HCEC 1CT (cell line): ENCODE measurements at regions not wholly inside any gene's neighbourhood (a gene's known extent, or its start where the extent isn't known, plus 50 kb on each side); places are given as distances from the start of the nearest gene placed in this dataset.
A peak's percentile ranks its signal among the peaks of the same experiment; 100 is the strongest.

Experiments
- DNase-seq: peaks from one replicate; pipeline ENCODE4 v3.0.0-alpha.2; 2017

GRCh38 chr1:212526111-212526491 lies 82.5 kb upstream of the ATF3 start:
- no peak for DNase-seq

DNA sequence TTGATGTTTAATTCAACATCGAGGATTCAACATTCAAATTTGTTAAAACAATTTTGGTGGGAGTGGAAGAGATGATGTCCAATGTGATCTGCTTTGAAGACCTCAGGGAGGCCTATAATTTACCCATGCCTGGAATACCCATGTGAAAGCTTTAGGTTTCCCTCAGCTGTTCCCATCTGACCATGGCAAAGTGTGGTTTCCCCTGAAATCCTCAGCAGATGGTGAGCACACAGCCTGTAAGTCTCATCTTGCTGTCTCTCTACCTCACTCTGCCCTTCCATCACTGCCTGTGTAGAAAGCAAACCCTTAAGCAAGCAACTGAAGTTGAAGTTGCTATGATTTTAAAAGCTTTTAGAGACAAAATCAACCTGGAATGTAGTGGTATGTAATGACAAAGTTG lies 80.1 kb upstream of the ATF3 start:
- no peak for DNase-seq

GRCh38 chr1:212529211-212529741 lies 79.3 kb upstream of the ATF3 start:
- peak; percentile 34 for DNase-seq

GRCh38 chr1:212531267-212531666 lies 77.3 kb upstream of the ATF3 start:
- DNase-seq: no peak

DNA sequence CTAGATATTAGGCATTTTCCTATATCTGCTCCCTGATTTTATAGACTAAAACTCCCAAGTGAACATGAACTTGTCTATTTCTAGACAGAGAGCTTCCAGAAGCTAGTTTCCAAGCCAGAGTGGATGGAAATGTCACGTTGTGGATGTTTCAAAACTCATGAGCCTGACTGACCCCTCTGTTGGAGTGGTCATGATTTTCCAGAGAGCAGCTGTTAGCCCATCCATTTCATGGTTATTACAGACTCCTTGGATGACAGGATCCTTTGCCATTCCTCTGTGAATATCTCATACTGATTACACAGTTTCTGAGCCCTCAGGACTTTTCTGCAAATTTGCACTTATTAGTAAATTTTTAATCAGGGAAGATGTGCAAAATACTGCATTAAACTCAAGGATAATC lies 76.8 kb upstream of the ATF3 start:
- DNase-seq: no peak

DNA sequence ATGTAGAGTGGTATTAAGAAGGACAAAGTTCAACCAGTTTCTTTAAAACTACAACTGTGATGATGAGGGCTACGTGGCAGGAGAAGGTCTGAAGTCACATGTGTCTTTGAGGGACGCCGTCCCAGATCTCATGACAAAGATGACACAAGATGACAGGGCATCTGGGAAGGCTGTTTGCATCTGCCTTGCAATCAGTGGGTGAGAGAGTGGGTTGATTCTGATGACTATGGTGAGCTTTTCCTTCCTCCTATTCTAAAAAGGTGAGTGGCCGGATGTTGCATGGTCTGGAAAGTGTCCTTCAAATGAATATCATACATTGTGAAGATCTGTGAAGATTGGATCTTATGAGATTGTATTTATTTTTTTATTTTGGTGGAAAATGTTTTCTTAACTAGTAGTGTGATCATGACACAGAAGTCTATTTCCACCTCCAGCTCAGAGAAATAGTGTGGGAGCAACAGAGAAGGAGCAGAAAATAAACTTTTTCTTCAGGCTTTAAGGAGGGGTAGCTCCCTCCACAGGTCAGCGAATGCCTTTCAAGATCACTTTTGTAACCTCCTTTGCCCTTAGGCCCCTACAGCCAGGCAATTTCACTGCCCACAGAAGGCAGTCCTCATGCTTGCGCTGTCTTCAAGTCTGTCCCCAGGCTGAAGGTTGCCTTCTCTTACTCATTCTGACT lies 76.0 kb upstream of the ATF3 start:
- no peak for DNase-seq

DNA sequence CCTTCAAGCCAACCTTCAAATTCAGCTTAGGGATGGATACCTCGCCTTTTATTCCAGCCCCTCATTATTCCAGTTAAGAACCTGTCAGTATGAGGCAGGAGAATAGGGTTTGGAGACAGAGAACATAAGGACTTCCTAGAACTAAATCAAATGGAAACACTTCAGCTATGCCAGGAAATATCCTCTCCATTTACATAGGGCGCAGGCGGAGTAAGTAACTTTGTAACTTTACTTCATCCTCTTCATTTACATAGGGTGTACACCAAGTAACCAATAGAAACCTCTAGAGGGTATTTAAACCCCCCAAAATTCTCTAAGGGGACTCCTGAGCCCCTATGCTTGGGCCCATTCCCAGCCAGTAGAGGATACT lies 75.4 kb upstream of the ATF3 start:
- DNase-seq: no peak

- peak; percentile 3 for DNase-seq
Measured at GRCh38 chr1:212536586-212536985, 72.0 kb upstream of the ATF3 start.

- no peak for DNase-seq
Measured at GRCh38 chr1:212537610-212538009, 71.0 kb upstream of the ATF3 start.

GRCh38 chr1:212539737-212540430 lies 68.7 kb upstream of the ATF3 start:
- DNase-seq: no peak

DNA sequence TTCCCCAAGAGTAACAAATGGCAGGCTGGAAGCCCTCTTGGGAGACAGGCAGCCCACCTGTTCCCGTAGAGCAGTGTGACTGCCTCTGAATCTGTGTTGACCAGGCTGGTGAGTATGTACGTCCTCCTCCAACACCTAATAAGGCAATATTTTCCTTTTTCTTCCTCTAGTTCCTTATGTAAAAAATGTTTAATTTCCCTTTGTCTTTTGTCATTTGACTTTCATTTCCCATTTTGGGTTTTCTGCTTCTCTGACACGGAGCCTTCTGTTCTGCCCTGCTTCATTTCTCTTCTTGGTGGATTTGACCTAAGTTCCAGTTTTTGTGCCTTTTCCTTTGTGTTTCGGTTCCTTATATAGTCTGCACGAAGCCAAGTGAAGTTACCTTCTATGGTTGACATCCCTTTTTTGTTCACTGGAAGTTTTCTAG lies 65.8 kb upstream of the ATF3 start:
- DNase-seq: no peak

DNA sequence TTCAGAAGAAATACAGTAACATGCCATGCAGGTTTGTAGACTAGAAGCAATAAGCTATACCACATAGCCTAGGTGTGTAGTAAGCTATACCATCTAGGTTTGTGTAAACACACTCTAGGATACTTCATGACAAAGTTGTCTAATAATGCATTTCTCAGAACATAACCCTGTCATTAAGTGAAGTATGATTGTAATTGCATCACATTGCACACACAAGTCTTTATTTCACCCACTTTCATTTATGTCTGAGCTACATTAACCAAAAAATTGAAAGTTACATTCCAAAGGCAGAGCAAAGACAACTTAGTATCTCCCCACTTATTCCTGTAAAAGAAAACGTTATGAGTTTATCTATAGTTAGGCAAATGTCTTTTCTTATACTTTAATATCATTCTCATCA lies 64.5 kb upstream of the ATF3 start:
- no peak for DNase-seq

GRCh38 chr1:212545941-212546635 lies 62.5 kb upstream of the ATF3 start:
- peak; percentile 73 for DNase-seq

GRCh38 chr1:212549503-212550017 lies 59.0 kb upstream of the ATF3 start:
- DNase-seq: no peak

DNA sequence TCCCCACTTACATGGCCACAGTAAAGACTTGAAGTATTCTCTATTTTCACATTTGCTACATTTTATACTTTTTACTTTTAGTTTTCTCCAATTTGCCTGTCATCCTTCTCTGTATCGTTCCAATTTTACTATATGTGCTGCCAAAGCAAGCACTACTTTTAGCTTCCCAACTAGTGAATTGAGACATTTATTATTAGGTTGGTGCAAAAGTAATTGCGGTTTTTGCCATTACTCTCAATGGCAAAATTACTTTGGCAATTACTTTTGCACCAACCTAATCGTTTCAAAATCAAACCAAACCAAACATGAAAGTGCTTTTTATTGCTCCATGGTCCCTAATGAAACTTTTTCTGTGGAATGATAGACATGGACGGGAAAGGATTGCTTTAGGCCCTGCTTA lies 56.6 kb upstream of the ATF3 start:
- DNase-seq: no peak

DNA sequence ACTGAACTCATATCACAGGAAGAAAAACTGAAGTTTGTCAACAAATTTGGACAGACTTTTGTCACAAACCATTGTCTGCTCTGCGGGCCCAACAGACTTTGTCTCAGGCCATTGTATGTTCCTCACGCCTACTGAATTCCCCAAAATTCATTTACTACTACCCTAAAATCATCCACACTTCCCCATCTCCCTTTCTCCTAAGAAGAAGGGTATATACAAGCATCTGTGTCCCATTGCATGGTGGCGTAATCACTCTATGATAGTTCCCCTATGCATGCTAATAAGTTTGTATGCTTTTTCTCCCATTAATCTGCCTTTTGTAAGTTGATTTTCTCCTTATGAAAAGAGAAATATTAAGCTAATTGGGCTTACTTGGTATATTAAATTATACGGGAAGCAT lies 54.9 kb upstream of the ATF3 start:
- DNase-seq: no peak

DNA sequence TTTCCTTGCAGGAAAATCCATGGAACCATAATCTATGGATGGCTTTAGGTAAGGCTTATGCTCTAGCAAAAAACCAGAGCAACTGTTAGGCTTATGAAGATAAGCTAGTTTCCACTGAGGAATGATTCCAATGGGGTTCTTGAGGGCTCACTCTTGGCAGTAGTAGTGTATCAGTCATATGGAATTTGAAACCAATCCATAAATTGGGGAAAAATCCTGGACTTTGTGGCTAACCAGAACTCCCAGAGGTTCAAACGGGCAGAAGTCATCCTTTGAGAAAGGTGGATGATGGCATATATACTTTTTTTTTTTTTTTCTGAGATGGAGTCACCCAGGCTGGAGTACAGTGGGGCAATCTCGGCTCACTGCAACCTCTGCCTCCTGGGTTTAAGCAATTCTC lies 54.2 kb upstream of the ATF3 start:
- peak; percentile 20 for DNase-seq

DNA sequence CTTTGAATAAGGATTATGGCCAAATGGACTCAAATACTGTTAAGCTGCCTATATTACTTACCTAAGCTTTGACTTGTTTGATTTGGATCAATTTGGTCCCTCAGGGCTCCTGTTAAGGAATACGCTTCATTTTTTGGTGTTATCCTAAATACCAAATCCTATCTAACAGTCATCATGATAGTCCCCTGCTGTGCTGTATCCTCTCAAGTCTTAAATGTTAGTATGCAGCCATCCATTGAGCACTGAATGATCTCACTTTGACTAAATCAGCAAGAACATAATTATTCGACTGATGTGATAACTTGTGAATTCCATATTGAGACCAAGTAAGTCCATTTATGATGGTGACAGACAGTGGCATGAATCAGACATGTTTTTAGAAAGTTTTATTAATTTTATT lies 53.1 kb upstream of the ATF3 start:
- no peak for DNase-seq

DNA sequence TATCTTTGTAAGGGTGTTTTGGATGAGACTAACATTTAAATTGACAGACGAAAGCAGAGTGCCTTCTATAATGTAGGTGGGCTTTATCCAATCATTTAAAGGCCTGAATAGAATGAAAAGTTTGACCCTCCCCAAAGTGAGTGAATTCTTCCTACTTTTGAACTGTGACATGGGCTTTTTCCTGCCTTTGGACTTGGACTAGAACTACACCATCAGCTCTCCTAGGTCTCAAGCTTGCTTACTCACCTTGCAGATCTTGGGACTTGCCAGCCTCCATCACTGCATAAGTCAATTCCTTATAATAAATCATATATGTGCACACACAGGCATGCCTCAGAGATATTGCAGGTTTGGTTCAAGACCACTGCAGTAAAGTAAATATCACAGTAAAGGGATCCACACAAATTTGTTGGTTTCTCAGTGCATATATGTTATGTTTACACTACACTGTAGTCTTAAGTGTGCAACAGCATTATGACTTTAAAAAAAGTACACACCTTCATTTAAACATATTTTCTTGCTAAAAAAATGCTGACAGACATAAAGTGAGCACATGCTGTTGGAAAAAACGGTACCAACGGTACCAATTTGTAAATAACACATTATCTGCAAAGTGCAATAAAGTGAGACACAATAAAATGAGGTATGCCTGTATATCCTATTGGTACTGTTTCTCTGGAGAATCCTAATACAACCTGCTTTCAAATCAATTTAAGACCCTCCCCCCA lies 51.6 kb upstream of the ATF3 start:
- DNase-seq: no peak

DNA sequence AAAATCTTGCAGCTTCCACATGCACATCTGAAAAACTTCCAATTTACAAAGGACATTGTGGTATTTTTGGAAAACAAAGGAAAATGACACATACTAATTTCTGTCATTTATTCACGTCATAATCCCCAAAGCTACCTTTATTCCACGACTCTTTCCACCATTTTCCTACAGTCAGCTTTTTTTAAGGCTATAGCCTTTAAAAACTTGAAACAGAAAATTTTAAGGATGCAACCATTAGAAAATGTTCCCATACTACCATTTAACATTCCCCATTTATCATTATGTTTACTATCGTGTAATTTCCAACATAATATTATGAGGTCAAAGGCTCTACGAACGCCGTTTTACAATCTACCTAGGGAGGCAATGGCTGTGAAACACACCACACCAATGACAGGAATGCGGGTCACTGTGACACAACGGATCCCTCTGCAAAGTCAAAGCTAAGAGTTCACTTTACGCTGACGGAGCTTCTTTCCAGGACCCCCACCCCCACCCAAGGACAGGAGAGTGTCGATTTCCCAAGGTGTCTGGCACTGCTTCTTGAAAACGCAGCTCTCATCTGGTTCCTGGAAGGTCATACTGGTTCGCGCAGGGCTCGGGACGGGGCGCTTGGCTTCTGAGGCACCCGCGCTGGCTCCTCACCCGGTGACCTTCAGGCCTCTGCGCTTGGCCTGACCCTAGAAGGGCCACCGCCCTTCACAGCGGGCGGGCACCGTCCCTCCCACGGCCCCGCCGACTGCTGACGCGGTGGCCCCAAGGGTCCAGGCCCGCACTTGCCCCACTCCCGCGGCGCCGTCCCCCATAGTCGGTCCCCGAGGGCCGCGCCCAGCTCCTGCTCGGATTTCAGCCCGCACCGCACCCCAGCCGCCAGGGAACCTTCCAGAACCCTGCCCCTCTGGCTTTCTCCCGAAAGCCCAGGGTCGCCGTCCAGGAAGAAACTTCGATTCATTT lies 50.5 kb upstream of the ATF3 start:
- no peak for DNase-seq

GRCh38 chr1:212558693-212559480 lies 49.7 kb upstream of the ATF3 start:
- DNase-seq: peak; percentile 89
